Left ventricle myocardium inferior (tissue), 1 donor: ENCODE measurements at regions not wholly inside any gene's neighbourhood (a gene's known extent, or its start where the extent isn't known, plus 50 kb on each side); places are given as distances from the start of the nearest gene placed in this dataset.

Source experiments
- DNase-seq: peaks from one replicate; pipeline ENCODE4 v3.0.0-alpha.2; 2020
- H3K27ac ChIP-seq: fragments of 200-600 bp; replicated peaks from 2 replicates; pipeline ENCODE4 v1.8.0; 2021
- H3K27me3 ChIP-seq: fragments of 200-600 bp; 2 replicates; pipeline ENCODE4 v1.8.0; 2021; ENCODE audit warnings: low read depth
- H3K36me3 ChIP-seq: fragments of 200-600 bp; 2 replicates; pipeline ENCODE4 v1.8.0; 2021
- H3K4me1 ChIP-seq: fragments of 200-600 bp; 2 replicates; pipeline ENCODE4 v1.8.0; 2021
- H3K4me3 ChIP-seq: fragments of 200-600 bp; 2 replicates; pipeline ENCODE4 v1.8.0; 2021; ENCODE audit warnings: mild to moderate bottlenecking, moderate library complexity
- H3K9me3 ChIP-seq: fragments of 200-600 bp; replicated peaks from 2 replicates; pipeline ENCODE4 v1.8.0; 2021
- CTCF ChIP-seq: fragments of 200-600 bp; IDR thresholded peaks from 2 replicates; pipeline ENCODE4 v1.8.0; 2021; ENCODE audit warnings: antibody characterized with exemption, mild to moderate bottlenecking, borderline replicate concordance
- intact Hi-C: fragments of 100-400 bp; cut with micrococcal nuclease; formaldehyde crosslinking; loops from one replicate; pipeline ENCODE4 v1.11.0; 2022
- donor health status: DM: no; HTN: yes; CAD: no; lungs with severe emphysema.

- intact Hi-C loops, result no loop called here
- H3K36me3 ChIP-seq, result no peaks in the 10 kb centered on the region
- no peak overlapping the region for H3K27ac ChIP-seq
- TF ChIP-seq CTCF, result no peak
- peaks cover 53% of the 10 kb centered on the region for H3K27me3 ChIP-seq
- no peak overlapping the region for H3K4me3 ChIP-seq
- no peaks in the 10 kb centered on the region for H3K4me1 ChIP-seq
- no peak for DNase-seq
- H3K9me3 ChIP-seq, result no peaks in the 10 kb centered on the region
Measured at GRCh38 chr13:52961987-52962386, 66.6 kb upstream of the OLFM4 start.

DNA sequence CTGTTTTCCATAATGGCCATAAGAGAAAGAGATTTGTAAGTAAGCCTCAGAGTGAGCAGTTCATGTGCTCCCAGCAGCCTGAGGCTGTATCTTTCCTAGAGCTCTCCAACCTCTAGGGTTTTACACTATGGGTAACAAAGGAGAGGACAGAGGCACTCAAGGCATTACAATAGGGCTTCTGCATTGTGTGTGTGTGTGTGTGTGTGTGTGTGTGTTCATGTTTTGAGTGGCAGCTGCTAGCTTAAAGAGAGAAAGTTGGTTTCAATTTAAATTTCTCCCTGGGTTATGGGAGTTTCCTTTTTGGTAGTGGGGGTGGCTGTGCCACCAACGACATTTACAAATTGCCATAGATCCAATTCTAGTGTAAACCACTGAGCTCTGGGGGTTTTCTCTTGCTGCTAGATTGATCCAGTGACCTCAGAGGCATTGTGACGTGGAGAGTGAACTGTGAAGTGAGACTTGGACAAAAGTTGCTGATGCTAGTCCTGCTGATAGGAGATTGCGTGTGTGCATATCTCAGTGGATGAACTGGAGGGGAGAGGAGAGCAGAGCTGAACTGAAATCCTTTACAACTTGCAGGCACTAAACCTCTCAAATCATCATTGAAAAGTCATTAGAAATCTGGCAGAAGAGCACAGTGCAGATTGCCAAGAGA, 67.2 kb upstream of the OLFM4 start:
- peaks cover 47% of the 10 kb centered on the region for H3K27me3 ChIP-seq
- no peaks in the 10 kb centered on the region for H3K36me3 ChIP-seq
- no peak overlapping the region for H3K4me3 ChIP-seq
- DNase-seq, result no peak
- no peaks in the 10 kb centered on the region for H3K9me3 ChIP-seq
- no peaks in the 10 kb centered on the region for H3K4me1 ChIP-seq
- no peak overlapping the region for H3K27ac ChIP-seq
- TF ChIP-seq CTCF, result no peak
- intact Hi-C loops, result no loop called here

GRCh38 chr13:52955472-52955874, 73.1 kb upstream of the OLFM4 start:
- Histone ChIP-seq H3K9me3 (no peaks in the 10 kb centered on the region), H3K4me1 (no peaks in the 10 kb centered on the region), H3K4me3 (no peak overlapping the region), H3K27ac (no peak overlapping the region), H3K36me3 (no peaks in the 10 kb centered on the region), H3K27me3 (peaks cover 32% of the 10 kb centered on the region)
- intact Hi-C loops, result no loop called here
- TF ChIP-seq CTCF, result no peak
- DNase-seq, result no peak

- intact Hi-C loops, result no loop called here
- H3K4me1 ChIP-seq, result no peaks in the 10 kb centered on the region
- no peak for TF ChIP-seq CTCF
Measured at GRCh38 chr13:52954838-52955237, 73.8 kb upstream of the OLFM4 start.

GRCh38 chr13:52950436-52950956, 78.1 kb upstream of the OLFM4 start:
- DNase-seq, result no peak
- H3K27ac ChIP-seq, result peak overlapping the region; percentile 70
- no peaks in the 10 kb centered on the region for H3K9me3 ChIP-seq
- peaks cover 33% of the 10 kb centered on the region for H3K27me3 ChIP-seq
- intact Hi-C loops, result no loop called here
- no peak for TF ChIP-seq CTCF
- H3K36me3 ChIP-seq, result no peaks in the 10 kb centered on the region
- no peak overlapping the region for H3K4me3 ChIP-seq
- no peaks in the 10 kb centered on the region for H3K4me1 ChIP-seq

More at GRCh38 chr13:52954838-52955237, 73.8 kb upstream of the OLFM4 start:
- no peak for DNase-seq
- Histone ChIP-seq H3K9me3 (no peaks in the 10 kb centered on the region), H3K36me3 (no peaks in the 10 kb centered on the region), H3K27ac (no peak overlapping the region), H3K4me3 (no peak overlapping the region), H3K27me3 (peaks cover 26% of the 10 kb centered on the region)
